ENCODE measurements at regions not wholly inside any gene's neighbourhood (a gene's known extent, or its start where the extent isn't known, plus 50 kb on each side); places are given as distances from the start of the nearest gene placed in this dataset.

DNA sequence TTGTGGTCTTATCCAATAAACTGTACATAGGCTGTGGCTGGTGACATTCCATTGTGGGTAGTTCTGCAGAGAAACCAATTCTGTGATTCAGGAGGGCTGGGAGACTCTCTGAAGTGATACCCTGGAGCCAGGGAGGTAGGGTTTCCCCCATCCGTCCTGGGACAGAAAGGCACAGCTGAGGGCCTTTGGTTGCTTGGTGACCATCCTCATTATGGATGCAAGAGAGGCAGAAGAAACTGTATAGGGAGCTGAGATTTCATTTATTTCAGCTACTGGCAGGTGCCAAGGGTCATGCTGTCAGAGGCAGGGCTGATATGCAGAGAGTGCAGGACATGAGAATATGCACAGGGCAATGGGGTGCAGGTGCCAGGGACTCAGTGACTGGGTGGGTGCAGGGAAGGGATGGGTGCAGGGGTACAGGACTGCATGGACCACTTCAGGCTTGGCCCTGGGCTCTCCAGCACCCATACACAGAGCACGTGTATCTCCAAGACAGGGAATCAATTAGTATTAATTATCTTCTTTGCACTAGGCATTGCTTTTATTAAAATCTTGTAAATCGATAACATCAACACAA is 236.5 kb downstream of the ICE1 start:
- DNase-seq, result no peak

DNA sequence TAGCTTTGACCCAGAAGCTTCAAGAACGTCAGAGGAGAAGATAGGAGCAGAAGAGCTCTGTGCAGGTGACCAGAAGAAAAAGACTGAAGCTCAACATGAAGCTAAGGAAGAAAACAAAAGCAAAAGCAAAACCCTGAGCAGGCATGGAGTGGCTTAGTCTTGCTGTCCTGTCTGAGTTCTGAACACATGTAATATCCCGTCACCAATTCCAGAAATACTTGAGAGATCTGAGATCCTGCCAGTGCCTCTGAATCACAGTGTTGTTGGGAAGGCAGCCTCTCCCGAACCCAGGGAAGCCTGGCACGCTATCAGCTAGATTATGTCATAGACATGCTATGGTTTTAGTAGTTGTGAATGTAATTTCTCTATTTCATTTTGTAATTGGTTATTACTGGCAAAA is 235.7 kb downstream of the ICE1 start:
- DNase-seq, result no peak

DNA sequence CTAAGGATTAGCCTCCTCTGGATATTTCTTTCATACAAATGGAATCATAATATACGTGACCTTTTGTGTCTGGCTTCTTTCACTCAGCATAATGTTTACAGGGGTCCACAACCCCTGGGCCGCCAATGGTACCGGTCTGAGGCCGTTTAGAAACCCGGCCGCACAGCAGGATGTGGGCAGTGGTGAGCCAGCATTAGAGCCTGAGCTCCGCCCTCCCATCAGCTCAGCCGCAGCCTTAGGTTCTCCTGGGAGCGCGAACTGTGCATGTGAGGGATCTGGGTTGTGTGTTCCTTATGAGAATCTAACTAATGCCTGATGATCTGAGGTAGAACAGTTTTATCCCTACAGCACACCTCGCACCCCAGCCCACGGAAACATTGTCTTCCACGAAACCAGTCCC is 229.7 kb downstream of the ICE1 start:
- DNase-seq, result no peak

DNA sequence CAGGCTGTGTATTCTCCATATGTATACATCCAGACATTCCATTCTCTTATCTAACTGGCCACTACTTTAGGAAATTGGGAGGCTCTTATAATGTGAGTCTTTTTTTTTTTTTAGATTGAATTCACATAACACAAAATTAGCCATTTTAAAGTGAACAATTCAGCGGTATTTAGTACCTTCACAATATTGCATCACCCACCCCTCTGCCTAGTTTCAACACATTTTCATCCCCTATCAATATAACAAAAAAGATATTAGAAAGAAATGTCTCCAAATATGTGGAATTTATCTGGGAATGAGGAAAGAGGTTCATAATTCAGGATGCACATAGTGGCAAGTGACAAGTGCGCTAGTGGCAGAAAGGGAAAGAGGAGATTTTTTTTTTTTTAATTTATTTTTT is 228.5 kb downstream of the ICE1 start:
- DNase-seq, result no peak

DNA sequence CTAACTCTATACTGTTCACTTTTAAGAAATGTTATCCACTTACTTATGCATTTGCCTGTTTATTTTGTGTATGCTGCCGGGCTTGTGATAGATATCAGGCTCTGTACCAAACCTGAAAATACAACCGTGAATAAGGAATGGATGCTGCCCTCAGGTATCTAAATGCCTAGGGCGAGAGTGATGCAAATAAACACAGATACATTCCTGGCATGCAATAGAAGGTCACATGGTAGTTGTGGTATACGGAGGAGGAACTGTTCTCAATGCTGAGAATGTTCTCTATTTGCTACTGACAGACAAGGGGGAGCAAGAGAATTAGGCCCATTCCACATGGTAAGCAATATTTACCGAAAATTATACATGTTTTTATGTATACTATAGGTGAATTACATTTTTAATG is 227.8 kb downstream of the ICE1 start:
- no peak for DNase-seq

DNA sequence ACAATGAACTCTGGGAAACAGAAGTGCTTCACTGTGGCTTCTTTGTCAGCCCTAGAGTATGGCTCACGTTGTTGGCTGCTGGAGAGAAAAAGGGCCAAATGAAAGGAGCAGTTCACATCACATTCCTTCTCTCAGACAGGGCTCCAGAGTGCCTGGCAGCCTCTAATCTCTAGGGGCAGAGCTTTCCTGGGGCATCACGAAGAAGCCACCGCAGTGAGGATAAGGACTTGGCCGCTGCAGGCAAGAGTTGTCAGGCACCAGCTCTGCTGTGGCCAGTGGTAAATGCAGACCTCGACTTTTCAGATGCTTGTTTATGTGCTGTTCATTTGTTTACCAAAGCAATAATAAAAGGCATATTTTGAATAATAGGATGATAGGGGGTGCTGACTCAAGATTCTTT is 227.2 kb downstream of the ICE1 start:
- no peak for DNase-seq

DNA sequence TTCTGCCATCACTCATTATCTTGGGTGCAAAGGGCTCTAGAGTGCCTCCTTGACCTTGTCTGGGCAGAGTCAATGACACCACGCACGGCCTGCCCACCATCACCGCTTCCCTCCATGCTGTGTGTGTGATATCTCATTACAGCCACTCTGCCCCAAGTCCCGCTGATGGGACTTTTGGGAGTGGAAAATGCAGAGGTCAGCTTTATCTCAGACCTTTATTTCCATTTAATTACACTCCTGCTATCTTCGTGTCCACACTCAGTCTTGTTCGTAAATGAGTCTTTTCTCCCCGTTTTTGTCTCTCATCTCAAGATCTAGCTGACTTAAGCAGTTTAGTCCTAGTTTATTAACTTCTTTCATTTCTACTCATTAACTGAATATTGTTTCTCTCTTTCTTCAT is 226.2 kb downstream of the ICE1 start:
- no peak for DNase-seq

DNA sequence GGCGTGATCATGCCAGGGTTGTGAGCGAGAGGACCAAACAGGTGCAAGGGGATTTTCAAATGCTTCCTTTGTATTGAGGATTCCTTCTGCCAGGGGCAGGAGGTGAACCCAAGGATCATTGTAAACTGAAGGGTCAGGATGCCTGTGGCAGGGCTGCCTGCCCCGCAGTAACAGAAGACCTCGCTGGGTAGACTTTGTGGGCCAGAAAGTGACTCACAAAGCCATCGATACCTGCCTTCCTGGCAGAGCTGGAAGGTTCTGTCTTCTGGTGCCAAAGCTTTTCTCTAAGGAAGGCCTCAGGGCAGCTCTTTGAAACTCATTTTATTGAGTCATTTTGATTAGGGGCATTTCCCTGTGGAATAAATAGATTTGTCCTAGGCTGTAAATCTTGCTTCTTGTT is 223.4 kb downstream of the ICE1 start:
- no peak for DNase-seq

DNA sequence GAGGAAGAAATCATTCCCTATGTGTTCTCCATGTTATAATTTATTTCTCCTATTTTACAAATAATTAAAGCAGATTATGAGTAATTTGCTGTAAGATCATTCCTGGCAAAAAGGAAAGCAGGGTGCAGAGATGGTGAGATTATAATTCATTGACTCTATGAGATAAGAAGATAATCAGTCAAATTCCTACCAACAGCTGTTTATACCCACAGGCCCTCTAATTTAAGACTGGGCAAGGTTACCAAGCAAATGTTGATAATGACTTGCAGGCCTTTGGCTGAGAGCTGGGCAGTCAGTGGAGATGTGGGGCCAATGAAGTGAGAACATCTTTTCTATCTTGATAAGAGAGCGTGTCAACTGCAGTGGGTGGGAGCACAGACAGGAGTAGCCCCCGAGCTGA is 222.7 kb downstream of the ICE1 start:
- no peak for DNase-seq

DNA sequence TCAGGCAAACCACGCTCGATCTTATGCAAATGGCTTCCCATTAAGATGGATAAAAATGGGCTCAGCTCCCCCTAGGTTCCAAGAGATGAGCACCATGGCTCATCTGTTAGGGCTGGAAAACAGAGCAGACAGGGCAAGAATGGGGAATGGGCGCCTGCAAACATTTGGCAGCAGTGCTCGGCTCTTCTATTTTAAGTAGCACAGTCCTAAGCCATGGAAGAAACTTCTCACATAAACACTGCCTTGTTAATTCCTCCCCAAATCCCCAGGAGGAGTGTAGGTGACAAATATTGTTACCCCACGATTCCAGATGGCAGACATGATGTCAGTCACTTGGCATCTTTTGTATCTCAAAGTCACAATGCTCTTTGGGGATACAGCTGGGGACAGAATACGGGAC is 221.8 kb downstream of the ICE1 start:
- DNase-seq, result no peak

DNA sequence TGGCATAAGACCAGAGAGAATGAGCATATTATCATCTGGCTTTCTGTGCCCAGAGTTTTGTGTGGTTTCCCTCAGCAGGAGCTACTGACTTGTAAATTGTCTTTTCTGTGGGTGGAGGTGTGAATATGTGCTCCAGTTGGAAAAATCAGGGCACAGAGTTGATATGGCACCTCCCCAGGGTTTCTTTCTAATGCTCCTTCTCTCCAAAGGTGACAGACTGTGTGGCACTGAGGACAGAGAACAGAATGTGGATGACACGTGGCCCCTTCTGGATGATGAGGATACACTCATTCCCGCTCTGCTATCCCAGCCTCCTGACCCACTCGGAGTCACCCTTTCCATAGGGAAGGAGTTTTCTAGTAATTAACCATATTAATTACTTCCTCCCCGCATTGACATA is 221.0 kb downstream of the ICE1 start:
- no peak for DNase-seq

DNA sequence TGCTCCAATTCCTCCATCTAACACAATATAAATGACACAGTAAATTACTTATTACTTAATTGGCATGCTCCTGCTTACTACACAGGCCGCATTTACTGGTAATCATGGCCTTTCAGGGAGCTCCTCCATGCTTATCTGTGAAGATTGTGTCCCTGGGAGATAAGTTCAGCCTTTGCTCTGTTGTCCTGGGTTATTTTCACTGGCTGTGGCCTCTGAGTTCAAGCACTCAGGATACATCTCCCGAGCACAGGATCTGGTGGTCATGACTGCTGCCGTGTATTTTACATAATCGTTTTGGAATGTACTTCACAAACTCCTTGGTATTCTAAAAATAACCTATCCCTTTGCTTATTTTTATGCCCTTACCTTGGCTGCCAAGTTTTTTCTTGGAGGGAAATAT is 215.7 kb downstream of the ICE1 start:
- DNase-seq, result no peak

DNA sequence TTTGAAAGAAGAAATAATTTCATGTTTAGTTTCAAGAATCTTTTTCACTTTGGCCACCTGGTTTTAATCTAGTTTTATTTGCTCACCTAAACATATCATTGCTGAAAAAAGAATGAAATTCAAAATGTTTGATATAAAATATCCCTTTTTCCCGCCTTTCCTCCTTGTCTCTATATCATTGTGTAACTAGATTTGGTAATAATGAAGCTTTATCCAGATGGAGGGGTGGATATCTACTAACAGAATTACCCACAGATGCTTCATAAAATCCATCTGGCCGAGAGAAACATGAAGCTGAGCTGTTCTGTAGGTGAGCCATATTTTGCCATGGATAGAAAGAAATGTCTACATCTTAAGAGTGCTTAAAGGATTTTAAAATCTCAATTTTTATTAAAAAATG is 214.7 kb downstream of the ICE1 start:
- DNase-seq, result no peak

DNA sequence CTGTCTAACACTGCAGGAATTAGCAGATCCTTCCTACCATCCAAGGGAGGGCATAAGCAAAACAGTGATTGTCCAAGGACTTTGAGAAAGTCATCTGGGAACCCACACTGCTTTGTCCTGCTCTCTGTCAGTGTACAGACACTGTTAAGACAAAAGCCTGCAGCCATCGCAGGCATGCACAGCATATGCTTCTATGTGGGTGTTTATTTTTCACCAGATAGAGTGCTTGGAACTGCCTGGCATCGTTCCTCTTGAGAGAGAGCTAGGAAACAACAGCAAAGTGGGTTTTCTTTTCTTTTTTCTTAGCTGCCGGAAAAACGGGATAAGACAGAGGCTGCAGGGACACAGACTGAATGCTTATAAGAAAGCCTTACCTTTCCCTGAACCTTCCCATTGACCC is 212.3 kb downstream of the ICE1 start:
- DNase-seq, result no peak

DNA sequence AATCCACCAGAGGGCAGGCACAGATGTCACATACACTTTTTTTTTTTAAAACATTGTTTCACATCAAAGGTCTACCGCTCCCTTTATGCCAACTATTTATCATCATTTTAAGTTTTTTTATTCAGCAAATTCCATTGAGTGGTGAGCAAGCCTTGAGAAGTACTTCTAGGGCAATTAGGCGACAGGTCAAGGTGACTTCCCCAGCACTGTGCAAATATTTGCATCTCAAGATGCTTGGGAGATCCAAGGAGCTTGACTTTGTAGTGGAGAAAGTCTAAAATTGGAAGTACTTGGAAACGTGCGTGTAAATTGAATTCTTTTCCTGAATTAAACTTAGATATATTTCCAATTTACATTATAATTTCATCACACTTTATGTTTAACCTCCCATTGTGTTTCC is 211.1 kb downstream of the ICE1 start:
- DNase-seq, result no peak

DNA sequence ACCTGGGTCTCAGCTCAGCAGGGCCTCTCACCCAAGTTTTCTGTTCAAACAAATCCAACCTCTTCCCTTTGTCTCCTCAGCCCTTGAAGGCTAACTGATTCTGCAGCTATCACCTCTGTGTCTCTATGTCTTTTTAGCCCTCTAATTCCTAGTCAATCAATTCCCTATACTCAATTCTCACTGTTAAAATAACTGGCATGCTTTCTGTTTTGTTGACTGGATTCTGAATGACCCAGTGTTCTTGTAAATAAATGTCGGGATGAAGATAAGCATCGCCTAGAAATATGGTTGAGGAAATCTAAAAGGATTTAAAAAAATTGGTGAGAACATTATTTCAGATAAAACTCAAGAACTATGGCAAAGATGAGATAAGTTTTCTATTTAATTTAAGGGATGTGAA is 210.2 kb downstream of the ICE1 start:
- DNase-seq, result no peak

DNA sequence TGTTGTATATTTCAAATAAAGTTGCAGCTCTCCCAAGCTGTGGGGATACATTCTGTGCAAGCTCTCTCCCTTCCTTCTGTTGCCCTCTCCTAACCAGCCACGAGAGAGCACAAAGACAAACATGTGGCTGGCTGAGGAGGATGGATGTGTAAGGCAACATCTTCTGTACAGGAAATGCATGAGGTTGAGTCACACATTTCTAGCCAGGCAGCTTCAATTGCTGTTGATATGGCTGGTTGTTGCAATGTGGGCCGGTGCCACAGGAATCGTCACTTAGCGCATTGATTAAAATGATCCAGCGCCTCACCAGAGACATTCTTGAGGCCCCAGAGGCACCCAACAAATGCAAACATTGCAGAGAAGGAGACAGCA is 207.1 kb downstream of the ICE1 start:
- DNase-seq, result no peak

DNA sequence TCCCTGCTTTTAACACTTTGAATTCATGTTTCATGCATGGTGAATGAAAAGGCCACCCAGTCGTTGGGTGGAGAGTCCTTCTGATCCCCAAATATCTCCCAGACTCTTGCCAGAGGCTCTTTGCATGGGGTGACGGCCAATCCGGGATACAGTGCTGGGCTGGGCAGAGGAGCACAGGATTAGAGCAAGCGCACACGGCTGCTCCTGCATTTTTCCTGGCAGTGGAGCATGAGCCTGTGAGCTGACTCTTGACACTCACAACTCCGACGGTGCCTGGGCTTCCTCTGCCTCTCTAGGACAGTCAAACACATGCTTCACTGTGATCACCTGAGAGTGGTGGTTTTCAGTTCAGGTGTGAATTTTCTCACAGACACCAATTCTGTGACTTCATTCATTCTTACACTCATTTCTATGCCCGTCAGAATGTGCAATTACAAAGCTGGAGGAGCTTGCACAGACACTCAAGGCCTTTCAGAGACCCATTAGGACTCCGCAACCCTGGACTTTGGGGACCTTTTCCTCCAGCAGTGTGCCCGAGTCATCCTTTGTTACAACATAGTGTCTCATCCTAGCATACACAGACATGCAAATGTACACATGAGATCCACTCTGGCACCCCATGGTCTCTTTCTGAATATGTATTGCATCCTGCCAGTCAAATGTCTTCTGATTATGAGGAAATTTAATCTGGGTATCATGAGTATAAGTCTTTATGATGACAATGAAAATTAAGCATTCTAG is 206.6 kb downstream of the ICE1 start:
- no peak for DNase-seq

DNA sequence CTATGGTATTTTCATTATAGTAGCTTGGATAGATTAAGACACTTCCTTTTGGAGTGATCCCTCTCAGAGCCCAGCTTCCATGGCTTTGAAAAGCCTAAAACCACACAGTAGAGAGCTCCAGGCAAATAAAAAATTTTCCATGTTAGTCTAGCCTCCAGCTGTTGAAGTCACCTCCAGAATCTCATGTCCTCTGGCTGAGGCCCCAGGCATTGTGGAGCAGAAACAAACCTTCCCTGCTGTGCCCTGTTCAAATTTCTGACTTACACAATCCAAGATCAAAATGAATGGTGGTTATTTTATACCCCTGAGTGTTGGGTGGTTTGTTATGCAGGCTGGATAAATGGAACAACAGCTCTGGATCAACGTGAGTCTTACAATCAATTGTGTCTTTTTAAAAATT is 203.9 kb downstream of the ICE1 start:
- DNase-seq, result no peak

DNA sequence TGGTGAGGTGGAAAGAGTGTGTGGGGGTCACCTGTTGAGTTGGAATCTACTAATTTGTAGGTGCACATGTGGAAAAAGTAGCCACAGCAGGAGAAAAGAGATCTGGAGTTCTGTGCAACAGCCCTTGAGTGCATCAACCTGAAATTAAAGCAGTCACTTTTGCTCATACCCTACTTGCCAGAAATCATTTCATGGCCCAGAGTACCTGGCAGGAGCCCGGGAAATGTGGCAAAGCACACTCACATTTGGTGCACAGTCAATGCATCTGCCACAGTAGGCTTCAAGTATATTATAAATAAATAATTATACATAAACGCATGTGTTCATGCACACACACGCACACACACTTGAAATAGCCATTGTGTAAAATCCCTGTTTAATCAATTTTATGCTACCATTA is 203.0 kb downstream of the ICE1 start:
- DNase-seq, result no peak

DNA sequence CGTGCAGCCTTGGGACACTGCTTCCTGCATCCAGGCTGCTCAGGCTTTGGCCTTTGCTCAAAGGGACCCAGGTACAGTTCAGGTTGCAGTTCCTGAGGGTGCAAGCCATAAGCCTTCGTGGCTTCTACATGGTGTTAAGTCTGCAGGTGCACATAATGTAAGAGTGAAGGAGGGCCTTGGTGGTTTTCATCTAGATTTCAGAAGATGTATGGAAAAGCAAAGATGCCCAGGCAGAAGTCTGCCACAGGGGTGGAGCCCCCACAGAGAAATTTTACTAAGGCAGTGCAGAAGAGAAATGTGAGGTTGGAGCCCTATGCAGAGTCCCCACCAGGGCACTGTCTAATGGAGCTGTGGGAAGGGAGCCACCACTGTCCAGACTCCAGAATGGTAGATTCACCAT is 200.9 kb downstream of the ICE1 start:
- DNase-seq, result no peak

DNA sequence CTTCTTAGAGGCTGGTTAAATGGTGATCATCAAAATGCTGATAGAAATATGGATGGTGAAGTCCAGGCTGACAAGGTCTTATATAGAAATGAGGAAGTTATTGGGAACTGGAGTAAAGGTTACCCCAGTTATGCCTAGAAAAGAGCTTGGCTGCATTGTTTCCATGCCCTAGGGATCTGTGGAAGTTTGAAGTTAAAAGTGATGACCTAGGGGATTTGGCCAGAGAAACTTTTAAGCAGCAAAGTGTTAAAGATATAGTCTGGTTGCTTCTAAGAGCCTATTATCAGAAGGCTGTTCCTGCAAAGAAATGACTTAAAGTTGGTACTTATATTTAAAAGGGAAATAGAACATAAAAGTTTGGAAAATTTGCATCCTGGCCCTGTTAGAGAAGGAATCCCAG is 200.3 kb downstream of the ICE1 start:
- no peak for DNase-seq

DNA sequence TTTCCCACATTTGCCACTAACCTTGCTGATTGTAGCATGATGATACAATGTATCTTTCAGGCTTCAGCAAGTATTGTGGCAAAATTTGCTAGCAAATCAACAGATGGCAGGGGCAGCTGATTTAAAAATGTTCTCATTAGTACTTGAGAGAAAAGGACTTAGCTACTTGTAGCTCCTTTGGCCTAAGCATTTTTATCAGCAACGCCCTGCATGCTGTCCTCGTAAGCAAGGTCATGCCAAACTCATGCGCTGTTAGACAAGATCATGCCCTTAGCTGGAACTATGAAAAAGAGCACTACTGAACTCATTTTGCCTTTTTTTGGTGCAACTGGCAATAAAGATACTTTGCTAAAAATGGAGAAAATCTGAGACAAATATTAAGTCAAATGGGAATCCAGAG is 197.1 kb downstream of the ICE1 start:
- no peak for DNase-seq

DNA sequence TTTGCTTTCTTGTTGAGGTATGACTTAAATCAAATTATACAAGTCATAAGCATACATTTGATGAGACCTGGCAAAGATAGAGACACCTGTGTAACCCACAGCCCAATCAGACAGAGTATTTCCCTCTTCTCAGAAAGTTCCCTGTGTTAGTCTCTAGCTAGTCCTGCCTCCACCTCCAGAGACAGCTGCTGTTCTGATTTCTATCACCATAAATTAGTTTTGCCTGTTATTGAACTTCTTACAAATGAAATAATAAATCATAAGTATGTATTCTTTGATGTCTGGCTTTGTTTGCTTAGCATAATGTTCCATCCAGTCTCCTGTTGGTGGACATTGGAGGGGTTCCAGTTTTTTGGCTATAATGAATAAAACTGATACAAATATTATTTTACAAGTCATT is 194.5 kb downstream of the ICE1 start:
- DNase-seq, result no peak

DNA sequence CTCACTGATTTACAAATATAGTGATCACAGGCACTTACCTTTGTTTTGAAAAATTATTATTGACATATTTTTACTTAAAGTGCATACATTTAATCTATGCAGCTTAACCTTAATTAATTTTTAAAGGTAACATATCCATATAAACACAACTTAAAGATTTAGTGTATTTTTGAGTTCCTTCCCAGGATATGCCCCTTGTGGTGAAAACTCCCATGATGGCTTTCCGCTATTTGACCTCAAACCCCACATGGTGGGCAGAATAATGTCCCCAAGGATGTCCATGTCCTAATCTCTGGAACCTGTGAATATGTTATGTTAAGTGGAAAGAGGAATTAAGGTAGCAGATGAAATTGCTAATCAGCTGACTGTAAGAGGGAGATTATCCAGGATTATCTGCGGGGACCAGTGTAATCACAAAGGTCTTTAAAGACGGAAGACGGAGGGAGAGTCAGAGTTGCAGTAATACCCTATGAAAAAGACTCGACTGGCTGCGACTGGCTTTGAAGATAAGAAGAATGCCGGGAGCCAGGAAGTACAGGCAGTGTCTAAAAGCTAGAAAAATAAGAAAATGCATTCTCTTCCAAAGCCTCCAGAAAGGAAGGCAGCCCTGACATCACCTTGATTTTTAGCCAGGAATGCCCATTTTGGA is 193.9 kb downstream of the ICE1 start:
- DNase-seq, result no peak
